Left lung (tissue), 4 donors: ENCODE measurements at regions not wholly inside any gene's neighbourhood (a gene's known extent, or its start where the extent isn't known, plus 50 kb on each side); places are given as distances from the start of the nearest gene placed in this dataset.
"Not testable (repeated sequence)": the region's sequence is repeated elsewhere in the genome, so short reads cannot be mapped to it uniquely, and the experiment has no call there.

Source experiments
- ATAC-seq: fragments of 200-7000 bp; cut with Tn5 transposase; one replicate; pipeline ENCODE4 v1.9.1; 2020; ENCODE audit warnings: moderate library complexity
- DNase-seq, 4 donors: peaks; one replicate each; pipeline ENCODE4 v3.0.0-alpha.2; 2013 to 2020
- H3K27ac ChIP-seq, 2 donors: fragments of 200-600 bp; sonication (generic) in 1 of 2; one replicate each; pipeline versions ENCODE4 v1.5.0 to v1.8.0; 2020 to 2021
- H3K27me3 ChIP-seq, 2 donors: fragments of 200-600 bp; sonication (generic) in 1 of 2; one replicate each; pipeline versions ENCODE4 v1.5.0 to v1.8.0; 2020 to 2021
- H3K36me3 ChIP-seq, 2 donors: fragments of 200-600 bp; sonication (generic) in 1 of 2; one replicate each; pipeline versions ENCODE4 v1.5.0 to v1.8.0; 2020 to 2021
- H3K4me1 ChIP-seq, 2 donors: fragments of 200-600 bp; one replicate each; pipeline ENCODE4 v1.8.0; 2021
- H3K4me3 ChIP-seq, 2 donors: fragments of 200-600 bp; sonication (generic) in 1 of 2; one replicate each; pipeline versions ENCODE4 v1.5.0 to v1.8.0; 2020 to 2021; ENCODE audit warnings: mild to moderate bottlenecking in 1 of 2
- H3K9me3 ChIP-seq, 2 donors: fragments of 200-600 bp; sonication (generic) in 1 of 2; one replicate each; pipeline versions ENCODE4 v1.5.0 to v1.8.0; 2020 to 2021
- intact Hi-C, 2 donors: fragments of 100-400 bp; cut with DNase I; formaldehyde crosslinking; loops; one replicate each; pipeline versions ENCODE4 v1.11.2 to v1.14.2; 2022
- TF ChIP-seq, protein P1 (sequence below), 2 donors: fragments of 200-600 bp; sonication (generic) in 1 of 2; IDR thresholded peaks; one replicate each; pipeline versions ENCODE4 v1.5.0 to v1.8.0; 2021; ENCODE audit warnings: antibody characterized with exemption in 2 of 2
- donor health status: DM: no; HTN: yes; CAD: no.
- donor health status: DM: no; HTN: no; CAD: no.

DNA sequence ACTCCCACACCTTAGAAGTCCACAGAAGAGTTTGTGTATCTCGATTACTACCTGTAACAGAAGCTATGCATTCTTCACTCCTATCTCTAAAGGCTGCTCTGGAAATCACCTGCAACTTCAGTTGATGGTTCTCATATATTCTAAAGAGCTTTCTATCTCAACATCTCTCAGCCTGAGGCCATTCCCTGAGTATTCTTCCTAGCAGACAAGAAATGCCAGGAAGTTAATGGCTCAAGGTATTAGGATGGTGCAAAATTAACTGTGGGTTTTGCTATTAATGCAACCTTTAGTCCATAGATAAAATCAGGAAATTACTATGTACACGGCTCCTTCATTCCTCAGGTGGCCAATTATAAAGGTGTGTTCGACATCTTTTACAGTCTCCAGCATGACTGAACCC is 290.1 kb downstream of the ZNF716 start:
- ATAC-seq, H3K27me3 ChIP-seq, DNase-seq, H3K27ac ChIP-seq, H3K36me3 ChIP-seq, H3K4me1 ChIP-seq, H3K4me3 ChIP-seq, intact Hi-C loops: not testable (repeated sequence)
- H3K9me3 ChIP-seq = peaks cover 0 to 35% of the 10 kb centered on the region in 2 donors

DNA sequence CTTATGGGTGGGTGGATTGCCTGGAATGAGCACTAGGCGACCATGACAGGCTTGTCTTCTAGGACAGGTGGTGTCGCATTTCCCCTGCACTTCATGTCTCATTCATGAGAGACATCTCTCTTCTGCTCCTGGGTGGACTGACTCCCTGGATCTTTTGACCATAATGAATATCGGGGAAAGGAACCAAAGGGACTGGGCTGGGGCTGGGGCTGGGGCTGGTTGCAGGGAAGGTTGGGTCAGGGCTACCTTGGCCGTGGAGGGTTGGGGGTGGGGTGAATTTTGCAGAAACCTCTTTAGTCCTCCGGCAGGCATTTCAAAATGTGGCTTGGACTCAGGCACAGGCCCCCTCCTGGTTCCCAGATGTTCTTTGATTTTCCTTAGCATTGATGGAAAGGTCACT is 319.2 kb downstream of the ZNF716 start:
- Histone ChIP-seq H3K27ac (no peak overlapping the region), H3K9me3 (peaks cover 0 to 61% of the 10 kb centered on the region in 2 donors), H3K36me3 (no peaks in the 10 kb centered on the region), H3K4me1 (no peaks in the 10 kb centered on the region), H3K27me3 (no peaks in the 10 kb centered on the region), H3K4me3 (no peak overlapping the region)
- no peak for DNase-seq
- no peak for ATAC-seq
- TF ChIP-seq, protein P1, sequence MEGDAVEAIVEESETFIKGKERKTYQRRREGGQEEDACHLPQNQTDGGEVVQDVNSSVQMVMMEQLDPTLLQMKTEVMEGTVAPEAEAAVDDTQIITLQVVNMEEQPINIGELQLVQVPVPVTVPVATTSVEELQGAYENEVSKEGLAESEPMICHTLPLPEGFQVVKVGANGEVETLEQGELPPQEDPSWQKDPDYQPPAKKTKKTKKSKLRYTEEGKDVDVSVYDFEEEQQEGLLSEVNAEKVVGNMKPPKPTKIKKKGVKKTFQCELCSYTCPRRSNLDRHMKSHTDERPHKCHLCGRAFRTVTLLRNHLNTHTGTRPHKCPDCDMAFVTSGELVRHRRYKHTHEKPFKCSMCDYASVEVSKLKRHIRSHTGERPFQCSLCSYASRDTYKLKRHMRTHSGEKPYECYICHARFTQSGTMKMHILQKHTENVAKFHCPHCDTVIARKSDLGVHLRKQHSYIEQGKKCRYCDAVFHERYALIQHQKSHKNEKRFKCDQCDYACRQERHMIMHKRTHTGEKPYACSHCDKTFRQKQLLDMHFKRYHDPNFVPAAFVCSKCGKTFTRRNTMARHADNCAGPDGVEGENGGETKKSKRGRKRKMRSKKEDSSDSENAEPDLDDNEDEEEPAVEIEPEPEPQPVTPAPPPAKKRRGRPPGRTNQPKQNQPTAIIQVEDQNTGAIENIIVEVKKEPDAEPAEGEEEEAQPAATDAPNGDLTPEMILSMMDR (IDR thresholded peaks at IDR 0.05) = no peak
- intact Hi-C loops = no loop called here

DNA sequence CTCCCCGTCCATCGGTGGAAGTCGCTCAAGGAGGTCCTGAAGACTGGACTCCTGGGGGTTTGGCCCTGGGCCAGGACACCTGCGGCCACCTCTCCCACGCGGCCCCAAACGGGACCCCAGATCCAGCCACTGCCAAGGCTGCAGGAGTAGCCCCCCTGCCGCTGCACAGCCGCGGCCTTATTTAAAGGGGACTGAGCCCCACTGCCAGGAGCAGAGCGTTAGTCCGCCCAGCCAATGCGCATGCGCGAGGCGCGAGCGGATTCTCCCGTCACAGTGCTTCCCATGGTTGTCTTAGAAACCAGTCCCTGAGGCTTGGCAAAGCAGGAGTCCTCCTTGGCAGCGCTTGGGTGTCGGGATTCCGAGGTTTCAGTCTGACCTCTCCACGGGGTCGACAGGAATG is 320.0 kb downstream of the ZNF716 start:
- no peaks in the 10 kb centered on the region for H3K36me3 ChIP-seq
- no peak overlapping the region for H3K27ac ChIP-seq
- no peaks in the 10 kb centered on the region for H3K4me1 ChIP-seq
- intact Hi-C loops = no loop called here
- H3K27me3 ChIP-seq = no peaks in the 10 kb centered on the region
- TF ChIP-seq, protein P1 (IDR thresholded peaks at IDR 0.05) = no peak
- ATAC-seq (no peak), DNase-seq (no peak)
- H3K4me3 ChIP-seq = no peak overlapping the region
- H3K9me3 ChIP-seq = peaks cover 0 to 64% of the 10 kb centered on the region in 2 donors

DNA sequence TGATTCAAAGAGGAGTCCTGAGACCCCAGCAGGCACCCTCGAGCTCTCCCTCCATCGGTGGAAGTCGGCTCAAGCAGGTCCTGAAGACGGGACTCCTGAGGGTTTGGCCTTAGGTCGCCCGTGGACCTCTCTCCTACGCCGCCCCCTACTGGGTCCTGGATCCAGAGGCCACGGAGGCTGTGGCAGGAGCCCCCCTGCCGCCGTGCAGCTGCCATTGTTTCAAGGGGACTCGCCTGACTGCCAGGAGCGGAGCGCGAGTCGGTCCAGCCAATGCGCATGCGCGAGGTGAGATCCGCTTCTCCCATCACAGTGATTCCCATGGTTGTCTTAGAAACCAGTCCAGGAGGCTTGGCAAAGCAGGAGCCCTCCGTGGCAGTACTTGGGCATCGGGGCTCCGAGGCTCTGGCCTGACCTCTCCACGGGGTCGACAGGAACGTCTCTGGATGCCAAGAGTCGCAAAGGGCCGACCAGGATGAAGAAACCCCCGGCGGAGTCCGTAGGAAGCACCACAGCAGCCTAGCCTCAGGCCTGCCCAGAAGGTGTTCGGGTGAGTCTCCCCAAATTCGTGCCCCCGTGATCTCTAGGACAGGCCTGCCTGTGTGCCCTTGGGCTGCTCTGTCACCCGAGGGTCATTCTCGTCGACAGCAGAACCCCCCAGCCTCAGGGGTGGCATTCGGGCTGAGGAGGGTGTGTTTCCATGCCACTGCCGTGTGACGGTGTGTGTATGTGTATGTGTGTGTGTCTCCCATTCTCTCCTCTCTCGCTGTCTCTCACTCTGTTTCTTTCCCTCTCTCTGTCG is 322.3 kb downstream of the ZNF716 start:
- DNase-seq (no peak), ATAC-seq (no peak)
- no peaks in the 10 kb centered on the region for H3K4me1 ChIP-seq
- H3K4me3 ChIP-seq = no peak overlapping the region
- H3K9me3 ChIP-seq = peaks cover 0 to 78% of the 10 kb centered on the region in 2 donors
- no peaks in the 10 kb centered on the region for H3K27me3 ChIP-seq
- no peaks in the 10 kb centered on the region for H3K36me3 ChIP-seq
- intact Hi-C loops = no loop called here
- H3K27ac ChIP-seq = no peak overlapping the region
- TF ChIP-seq, protein P1 (IDR thresholded peaks at IDR 0.05) = no peak

DNA sequence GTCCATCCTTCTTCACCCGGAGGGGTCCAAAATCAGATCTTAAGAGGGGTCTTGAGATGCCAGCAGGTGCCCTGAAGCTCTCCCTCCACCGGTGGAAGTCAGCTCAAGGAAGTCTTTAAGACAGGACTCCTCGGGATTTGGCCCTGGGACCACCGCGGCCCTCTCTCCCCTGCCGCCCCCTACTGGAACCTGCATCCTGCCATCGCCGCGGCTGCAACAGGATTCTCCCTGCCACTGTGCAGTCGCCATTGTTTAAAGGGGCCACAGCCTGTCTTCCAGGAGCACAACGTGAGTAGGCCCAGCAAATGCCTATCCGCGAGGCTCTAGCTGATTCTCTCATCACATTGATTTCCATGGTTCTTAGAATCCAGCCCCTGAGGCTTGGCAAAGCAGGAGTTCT is 324.3 kb downstream of the ZNF716 start:
- ATAC-seq (no peak), DNase-seq (no peak)
- no peaks in the 10 kb centered on the region for H3K4me1 ChIP-seq
- TF ChIP-seq, protein P1 (IDR thresholded peaks at IDR 0.05) = no peak
- H3K27ac ChIP-seq = no peak overlapping the region
- no peaks in the 10 kb centered on the region for H3K27me3 ChIP-seq
- peaks cover 0 to 85% of the 10 kb centered on the region in 2 donors for H3K9me3 ChIP-seq
- H3K36me3 ChIP-seq = no peaks in the 10 kb centered on the region
- H3K4me3 ChIP-seq = no peak overlapping the region
- intact Hi-C loops = no loop called here
